K562 (cell line): ENCODE measurements at regions not wholly inside any gene's neighbourhood (a gene's known extent, or its start where the extent isn't known, plus 50 kb on each side); places are given as distances from the start of the nearest gene placed in this dataset.

Experiments used
- ATAC-seq: fragments of 200-7000 bp; cut with Tn5 transposase; 3 replicates; pipeline ENCODE4 v1.9.1; 2020; ENCODE audit warnings: moderate library complexity
- BruUV-seq: library from RNA; stranded (reverse); fragments of 400-500 nt; replicated peaks from 2 replicates; lab custom pipeline; 2021; lab: Mats Ljungman, UMichigan
- CTCF ChIA-PET: fragments of 300-600 bp; formaldehyde crosslinking; extraction: SDS; loops from one replicate; lab custom pipeline; 2021; ENCODE audit warnings: low intra/inter-chr PET ratio; lab: Yijun Ruan, JAX
- POLR2A ChIA-PET: fragments of 300-600, 350-650 bp; sonication (Branson Sonifier 250); formaldehyde crosslinking; extraction: SDS; loops from one replicate; lab custom pipeline; 2021; ENCODE audit warnings: antibody characterized with exemption, inconsistent platforms; lab: Yijun Ruan, JAX
- DNase-seq, 4 experiments: peaks; one replicate each; pipeline versions ENCODE4 v3.0.0 to v3.0.0-alpha.2; 2011 to 2018; ENCODE audit warnings: low spot score in 3 of 4, mixed read lengths in 3 of 4; ENCODE audit errors: extremely low read depth in 1 of 4
- FAIRE-seq: peaks from 2 replicates; lab custom pipeline; 2011; peaks lifted over from hg19 to GRCh38; lab: Jason Lieb, UNC
- H2AFZ ChIP-seq: 2 replicates; pipeline ENCODE4 v1.6.0; 2011; ENCODE audit warnings: low read depth, low read length, control low read depth, inconsistent platforms
- H3K27ac ChIP-seq: fragments of 200-600 bp; 3 replicates; pipeline ENCODE4 v1.8.0; 2011; ENCODE audit warnings: low read depth, mild to moderate bottlenecking, control low read depth, inconsistent platforms, low read length, moderate library complexity, mixed read lengths; ENCODE audit errors: extremely low read depth
- H3K27me3 ChIP-seq, 2 experiments: fragments of 300-600 bp in 1 of 2; 2 replicates in 1 of 2; 3 replicates in 1 of 2; pipeline versions ENCODE4 v1.6.0 to v1.8.0; 2011; ENCODE audit warnings: inconsistent platforms in 2 of 2, low read length in 2 of 2, mild to moderate bottlenecking in 1 of 2, mixed read lengths in 1 of 2, moderate library complexity in 1 of 2; ENCODE audit not compliant: control insufficient read depth in 2 of 2, insufficient read depth in 2 of 2
- H3K36me3 ChIP-seq: fragments of 300-600 bp; 3 replicates; pipeline ENCODE4 v1.8.0; 2011; ENCODE audit warnings: mild to moderate bottlenecking, low read length, inconsistent platforms; ENCODE audit not compliant: control insufficient read depth, insufficient read depth
- H3K4me1 ChIP-seq, 2 experiments: fragments of 200-600 bp in 1 of 2; replicated peaks in 1 of 2; 2 replicates in 1 of 2; 3 replicates in 1 of 2; pipeline versions ENCODE4 v1.5.1 to v1.8.0; 2011; ENCODE audit warnings: inconsistent platforms in 2 of 2, low read length in 2 of 2, mild to moderate bottlenecking in 1 of 2, mixed read lengths in 1 of 2, moderate library complexity in 1 of 2; ENCODE audit not compliant: control insufficient read depth in 2 of 2, insufficient read depth in 2 of 2
- H3K4me2 ChIP-seq: 2 replicates; pipeline ENCODE4 v1.6.1; 2011; ENCODE audit warnings: low read length, control low read depth, inconsistent platforms, mixed read lengths; ENCODE audit not compliant: insufficient read depth
- H3K4me3 ChIP-seq: fragments of 200-600 bp; sonication (generic), shearing (Covaris generic); 2 replicates; pipeline ENCODE4 v1.5.1; 2016; ENCODE audit warnings: control low read depth, inconsistent platforms
- H3K79me2 ChIP-seq: fragments of 200-600 bp; 3 replicates; pipeline ENCODE4 v1.8.0; 2011; ENCODE audit warnings: low read length, inconsistent platforms; ENCODE audit not compliant: control insufficient read depth, insufficient read depth
- H3K9ac ChIP-seq, 2 experiments: 2 replicates each; pipeline versions ENCODE4 v1.6.0 to v1.6.1; 2011; ENCODE audit warnings: low read depth in 2 of 2, low read length in 2 of 2, control low read depth in 1 of 2, inconsistent platforms in 1 of 2, mild to moderate bottlenecking in 1 of 2, mixed read lengths in 1 of 2; ENCODE audit not compliant: insufficient read depth in 1 of 2
- H3K9me1 ChIP-seq: one replicate; pipeline ENCODE4 v1.6.0; 2011; ENCODE audit warnings: inconsistent platforms, mild to moderate bottlenecking, low read length, moderate library complexity; ENCODE audit not compliant: control insufficient read depth, insufficient read depth
- H3K9me3 ChIP-seq: replicated peaks from 2 replicates; pipeline ENCODE4 v1.5.1; 2011; ENCODE audit warnings: low read depth, low read length, inconsistent platforms; ENCODE audit not compliant: control insufficient read depth, insufficient read depth
- H4K20me1 ChIP-seq: replicated peaks from 2 replicates; pipeline ENCODE4 v1.6.1; 2011; ENCODE audit warnings: low read length, inconsistent platforms, mixed read lengths; ENCODE audit not compliant: control insufficient read depth, insufficient read depth
- KLF13 ChIP-seq: fragments of 450-650 bp; IDR thresholded peaks from 2 replicates; pipeline ENCODE4 v1.6.1; 2016; ENCODE audit warnings: missing genetic modification characterization, low read depth, mild to moderate bottlenecking, missing compliant biosample characterization, moderate library complexity, borderline replicate concordance
- MED1 ChIP-seq: sonication (generic); formaldehyde crosslinking; IDR thresholded peaks from 2 replicates; pipeline ENCODE4 v1.8.1; 2023; ENCODE audit warnings: missing genetic modification reagents, borderline replicate concordance
- NRF1 ChIP-seq, 2 experiments: fragments of 450-650 bp; IDR thresholded peaks in 1 of 2; conservative IDR thresholded peaks in 1 of 2; 2 replicates each; pipeline ENCODE4 v1.6.1; 2014; ENCODE audit warnings: mild to moderate bottlenecking in 2 of 2
- PHF20 ChIP-seq: fragments of 450-650 bp; IDR thresholded peaks from 2 replicates; pipeline ENCODE4 v1.6.1; 2018; ENCODE audit not compliant: partially characterized antibody
- SMAD4 ChIP-seq: fragments of 250-450 bp; sonication (Bioruptor Pico); conservative IDR thresholded peaks from 2 replicates; pipeline ENCODE4 v1.8.0; 2021; ENCODE audit warnings: inconsistent platforms, mild to moderate bottlenecking, moderate library complexity
- SPI1 ChIP-seq: IDR thresholded peaks from 2 replicates; pipeline ENCODE4 v1.6.1; 2011; ENCODE audit warnings: low read depth, low read length, control low read depth, borderline replicate concordance
- TGIF2 ChIP-seq: sonication (generic); formaldehyde crosslinking; IDR thresholded peaks from 2 replicates; pipeline ENCODE4 v1.8.1; 2022; ENCODE audit warnings: mild to moderate bottlenecking, missing genetic modification reagents, moderate library complexity
- WGBS: fragments of 100-300 bp; shearing (Covaris generic); methylation state at CpG from one replicate; pipeline ENCODE4 v1.1.6; 2016; ENCODE audit warnings: low coverage, mixed read lengths; ENCODE audit not compliant: insufficient coverage; ENCODE audit errors: missing lambda C conversion rate; 5-methylcytosine and 5-hydroxymethylcytosine counted together
- in situ Hi-C: fragments of 300-500 bp; cut with MboI; formaldehyde crosslinking; loops from 4 replicates; pipeline ENCODE4 v1.15.0; 2018; ENCODE audit warnings: inconsistent platforms, mixed read lengths
- intact Hi-C: fragments of 100-400 bp; cut with micrococcal nuclease; formaldehyde crosslinking; loops from 2 replicates; pipeline ENCODE4 v1.14.2; 2022
- TF ChIP-seq, protein P1 (sequence below), 2 experiments: fragments of 450-650 bp; formaldehyde crosslinking in 1 of 2; IDR thresholded peaks; 2 replicates each; pipeline versions ENCODE4 v1.4.0 to v1.6.1; 2014 to 2020; ENCODE audit warnings: mild to moderate bottlenecking in 2 of 2, borderline replicate concordance in 1 of 2, low read depth in 1 of 2
- TF ChIP-seq, protein P2 (sequence below): fragments of 450-650 bp; IDR thresholded peaks from 2 replicates; pipeline ENCODE4 v1.6.1; 2016; ENCODE audit warnings: antibody characterized with exemption
- TF ChIP-seq, protein P3 (sequence below): fragments of 200-800 bp; sonication (Bioruptor generic); IDR thresholded peaks from 2 replicates; pipeline ENCODE4 v1.6.1; 2017; ENCODE audit warnings: missing genetic modification characterization, missing compliant biosample characterization

DNA sequence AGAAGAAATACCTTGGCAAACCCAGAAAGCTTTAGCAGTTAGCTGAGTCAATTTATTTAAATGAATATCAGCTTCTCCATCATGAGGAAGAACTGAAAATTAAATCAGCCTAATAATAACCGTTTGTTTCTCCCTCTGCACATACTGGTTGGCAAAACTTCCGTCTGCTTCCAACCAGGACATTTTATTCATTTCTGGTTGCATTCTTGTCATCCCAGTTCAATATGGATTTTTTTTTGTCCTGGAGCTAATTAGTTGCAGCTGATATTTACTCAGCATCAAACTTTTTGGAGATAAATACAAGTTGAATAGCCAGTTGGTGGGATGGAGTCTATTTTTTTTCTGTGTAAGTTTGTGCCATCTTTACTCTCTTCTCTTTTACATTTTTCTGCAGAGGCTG lies 126.5 kb upstream of the GDNF start (continued):
- TF ChIP-seq, protein P1, sequence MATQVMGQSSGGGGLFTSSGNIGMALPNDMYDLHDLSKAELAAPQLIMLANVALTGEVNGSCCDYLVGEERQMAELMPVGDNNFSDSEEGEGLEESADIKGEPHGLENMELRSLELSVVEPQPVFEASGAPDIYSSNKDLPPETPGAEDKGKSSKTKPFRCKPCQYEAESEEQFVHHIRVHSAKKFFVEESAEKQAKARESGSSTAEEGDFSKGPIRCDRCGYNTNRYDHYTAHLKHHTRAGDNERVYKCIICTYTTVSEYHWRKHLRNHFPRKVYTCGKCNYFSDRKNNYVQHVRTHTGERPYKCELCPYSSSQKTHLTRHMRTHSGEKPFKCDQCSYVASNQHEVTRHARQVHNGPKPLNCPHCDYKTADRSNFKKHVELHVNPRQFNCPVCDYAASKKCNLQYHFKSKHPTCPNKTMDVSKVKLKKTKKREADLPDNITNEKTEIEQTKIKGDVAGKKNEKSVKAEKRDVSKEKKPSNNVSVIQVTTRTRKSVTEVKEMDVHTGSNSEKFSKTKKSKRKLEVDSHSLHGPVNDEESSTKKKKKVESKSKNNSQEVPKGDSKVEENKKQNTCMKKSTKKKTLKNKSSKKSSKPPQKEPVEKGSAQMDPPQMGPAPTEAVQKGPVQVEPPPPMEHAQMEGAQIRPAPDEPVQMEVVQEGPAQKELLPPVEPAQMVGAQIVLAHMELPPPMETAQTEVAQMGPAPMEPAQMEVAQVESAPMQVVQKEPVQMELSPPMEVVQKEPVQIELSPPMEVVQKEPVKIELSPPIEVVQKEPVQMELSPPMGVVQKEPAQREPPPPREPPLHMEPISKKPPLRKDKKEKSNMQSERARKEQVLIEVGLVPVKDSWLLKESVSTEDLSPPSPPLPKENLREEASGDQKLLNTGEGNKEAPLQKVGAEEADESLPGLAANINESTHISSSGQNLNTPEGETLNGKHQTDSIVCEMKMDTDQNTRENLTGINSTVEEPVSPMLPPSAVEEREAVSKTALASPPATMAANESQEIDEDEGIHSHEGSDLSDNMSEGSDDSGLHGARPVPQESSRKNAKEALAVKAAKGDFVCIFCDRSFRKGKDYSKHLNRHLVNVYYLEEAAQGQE (IDR thresholded peaks at IDR 0.05; ENCODE audit: borderline replicate concordance) = no peak
- TF ChIP-seq, protein P1 (CRISPR knock-in tag; IDR thresholded peaks at IDR 0.05; ENCODE audit: low read depth) = no peak

DNA sequence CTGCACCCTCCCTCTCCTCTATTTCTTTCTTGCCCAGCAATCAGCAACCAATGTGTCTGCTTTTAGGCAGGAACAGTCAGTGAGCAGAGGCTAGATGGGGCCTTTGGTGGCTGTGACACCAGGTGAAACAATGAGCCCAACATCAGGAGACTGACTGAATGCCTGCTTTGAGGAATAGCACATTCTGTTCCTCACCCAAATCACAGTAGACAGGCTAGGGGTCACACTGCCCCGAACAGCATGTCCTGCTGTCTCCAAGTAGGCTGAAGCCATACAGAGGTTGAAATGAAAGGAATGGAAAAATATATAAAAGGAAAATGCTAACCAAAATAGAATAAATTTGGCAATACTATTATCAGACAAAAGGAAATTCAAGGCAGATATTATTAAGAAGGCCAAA lies 122.5 kb upstream of the GDNF start:
- no peaks in the 10 kb centered on the region for H3K9me1 ChIP-seq
- no peak overlapping the region for H3K9ac ChIP-seq
- CTCF ChIA-PET = no interaction called here
- TF ChIP-seq NRF1 (conservative IDR thresholded peaks at IDR 0.05 in 1 of 2, IDR thresholded peaks at IDR 0.05 in 1 of 2) (no peak), PHF20 (no peak), KLF13 (tag) (no peak), MED1 (CRISPR knock-in tag) (no peak), SMAD4 (CRISPR knock-in tag) (no peak), SPI1 (no peak), TGIF2 (CRISPR knock-in tag) (no peak)
- TF ChIP-seq, protein P2, sequence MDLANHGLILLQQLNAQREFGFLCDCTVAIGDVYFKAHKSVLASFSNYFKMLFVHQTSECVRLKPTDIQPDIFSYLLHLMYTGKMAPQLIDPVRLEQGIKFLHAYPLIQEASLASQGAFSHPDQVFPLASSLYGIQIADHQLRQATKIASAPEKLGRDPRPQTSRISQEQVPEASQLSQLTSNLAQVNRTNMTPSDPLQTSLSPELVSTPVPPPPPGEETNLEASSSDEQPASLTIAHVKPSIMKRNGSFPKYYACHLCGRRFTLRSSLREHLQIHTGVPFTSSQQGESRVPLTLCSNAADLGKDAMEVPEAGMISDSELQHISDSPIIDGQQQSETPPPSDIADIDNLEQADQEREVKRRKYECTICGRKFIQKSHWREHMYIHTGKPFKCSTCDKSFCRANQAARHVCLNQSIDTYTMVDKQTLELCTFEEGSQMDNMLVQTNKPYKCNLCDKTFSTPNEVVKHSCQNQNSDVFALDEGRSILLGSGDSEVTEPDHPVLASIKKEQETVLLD = no peak
- TF ChIP-seq, protein P3, sequence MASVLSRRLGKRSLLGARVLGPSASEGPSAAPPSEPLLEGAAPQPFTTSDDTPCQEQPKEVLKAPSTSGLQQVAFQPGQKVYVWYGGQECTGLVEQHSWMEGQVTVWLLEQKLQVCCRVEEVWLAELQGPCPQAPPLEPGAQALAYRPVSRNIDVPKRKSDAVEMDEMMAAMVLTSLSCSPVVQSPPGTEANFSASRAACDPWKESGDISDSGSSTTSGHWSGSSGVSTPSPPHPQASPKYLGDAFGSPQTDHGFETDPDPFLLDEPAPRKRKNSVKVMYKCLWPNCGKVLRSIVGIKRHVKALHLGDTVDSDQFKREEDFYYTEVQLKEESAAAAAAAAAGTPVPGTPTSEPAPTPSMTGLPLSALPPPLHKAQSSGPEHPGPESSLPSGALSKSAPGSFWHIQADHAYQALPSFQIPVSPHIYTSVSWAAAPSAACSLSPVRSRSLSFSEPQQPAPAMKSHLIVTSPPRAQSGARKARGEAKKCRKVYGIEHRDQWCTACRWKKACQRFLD (CRISPR knock-in tag) = no peak

More for the DNA sequence above, 122.5 kb upstream of the GDNF start:
- in situ Hi-C loops (no loop called here), intact Hi-C loops (no loop called here)
- Histone ChIP-seq H3K79me2 (no peaks in the 10 kb centered on the region), H3K36me3 (no peaks in the 10 kb centered on the region), H3K4me2 (no peak overlapping the region), H3K27me3 (no peaks in the 10 kb centered on the region), H2AFZ (no peak overlapping the region), H4K20me1 (no peaks in the 10 kb centered on the region), H3K27ac (no peak overlapping the region), H3K4me3 (no peak overlapping the region), H3K4me1 (no peaks in the 10 kb centered on the region), H3K9me3 (0 out of 2 replicates have a peak, but pooled peaks cover 5% of the 10 kb centered on the region)
- no peak for FAIRE-seq
- 5% methylated on average over 1 of the region's 1 CpG for WGBS
- POLR2A ChIA-PET = no interaction called here
- no peak for DNase-seq
- ATAC-seq = no peak
- BruUV-seq = no TSS peak
